PC-3 (cell line): ENCODE measurements at regions not wholly inside any gene's neighbourhood (a gene's known extent, or its start where the extent isn't known, plus 50 kb on each side); places are given as distances from the start of the nearest gene placed in this dataset.

Experiments
- EZH2 ChIP-seq: fragments of 300-600 bp; sonication (generic); IDR thresholded peaks from one replicate; pipeline ENCODE4 v1.6.1; 2017; ENCODE audit warnings: antibody characterized with exemption, mild to moderate bottlenecking, low read length; ENCODE audit not compliant: unreplicated experiment
- TF ChIP-seq, protein P1 (sequence below): fragments of 300-600 bp; sonication (generic); conservative IDR thresholded peaks from 2 replicates; pipeline ENCODE4 v1.5.1; 2017; ENCODE audit warnings: antibody characterized with exemption, low read depth, mild to moderate bottlenecking, low read length

DNA sequence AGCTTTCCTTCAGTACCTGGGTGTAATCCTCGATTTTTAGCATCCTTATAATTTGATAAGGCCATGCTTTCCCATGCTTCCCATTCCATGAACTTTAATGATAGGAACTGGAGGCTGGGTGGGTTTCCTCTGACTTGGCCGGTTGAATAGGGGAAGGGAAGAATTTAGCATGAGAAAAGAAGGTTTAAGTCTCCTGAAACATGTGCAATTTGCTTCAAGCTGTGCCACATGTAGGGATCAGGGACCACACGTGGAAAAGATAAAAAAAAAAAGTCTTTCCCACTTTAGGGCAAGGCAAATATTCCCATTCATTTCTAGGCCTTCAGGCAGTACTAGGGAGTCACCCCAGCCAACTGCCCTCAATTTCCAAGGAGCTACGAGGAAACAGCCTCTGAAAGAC lies 900.3 kb downstream of the DSC3 start:
- TF ChIP-seq, protein P1, sequence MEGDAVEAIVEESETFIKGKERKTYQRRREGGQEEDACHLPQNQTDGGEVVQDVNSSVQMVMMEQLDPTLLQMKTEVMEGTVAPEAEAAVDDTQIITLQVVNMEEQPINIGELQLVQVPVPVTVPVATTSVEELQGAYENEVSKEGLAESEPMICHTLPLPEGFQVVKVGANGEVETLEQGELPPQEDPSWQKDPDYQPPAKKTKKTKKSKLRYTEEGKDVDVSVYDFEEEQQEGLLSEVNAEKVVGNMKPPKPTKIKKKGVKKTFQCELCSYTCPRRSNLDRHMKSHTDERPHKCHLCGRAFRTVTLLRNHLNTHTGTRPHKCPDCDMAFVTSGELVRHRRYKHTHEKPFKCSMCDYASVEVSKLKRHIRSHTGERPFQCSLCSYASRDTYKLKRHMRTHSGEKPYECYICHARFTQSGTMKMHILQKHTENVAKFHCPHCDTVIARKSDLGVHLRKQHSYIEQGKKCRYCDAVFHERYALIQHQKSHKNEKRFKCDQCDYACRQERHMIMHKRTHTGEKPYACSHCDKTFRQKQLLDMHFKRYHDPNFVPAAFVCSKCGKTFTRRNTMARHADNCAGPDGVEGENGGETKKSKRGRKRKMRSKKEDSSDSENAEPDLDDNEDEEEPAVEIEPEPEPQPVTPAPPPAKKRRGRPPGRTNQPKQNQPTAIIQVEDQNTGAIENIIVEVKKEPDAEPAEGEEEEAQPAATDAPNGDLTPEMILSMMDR, result no peak
- no peak for TF ChIP-seq EZH2
